NCI-H187 treated with DMSO at 0.1 percent for 48 hours (cell line): ENCODE measurements at regions not wholly inside any gene's neighbourhood (a gene's known extent, or its start where the extent isn't known, plus 50 kb on each side); places are given as distances from the start of the nearest gene placed in this dataset.

ENCODE experiments used
- DNase-seq: peaks from one replicate; lab custom pipeline; 2025; lab: John Stamatoyannopoulos, UW

GRCh38 chr4:123747016-123747415 lies 350.4 kb downstream of the SPRY1 start:
- no peak for DNase-seq

GRCh38 chr4:123748806-123749205 lies 352.2 kb downstream of the SPRY1 start:
- DNase-seq, result no peak

- DNase-seq, result no peak
Observed at GRCh38 chr4:123749383-123749782, 352.8 kb downstream of the SPRY1 start.

- no peak for DNase-seq
Observed at GRCh38 chr4:123750044-123750443, 353.4 kb downstream of the SPRY1 start.

- DNase-seq, result no peak
Observed at GRCh38 chr4:123755655-123756054, 359.1 kb downstream of the SPRY1 start.

GRCh38 chr4:123767806-123768205 lies 371.2 kb downstream of the SPRY1 start:
- no peak for DNase-seq

- no peak for DNase-seq
Observed at GRCh38 chr4:123770884-123771283, 374.3 kb downstream of the SPRY1 start.

- no peak for DNase-seq
Observed at GRCh38 chr4:123776267-123776666, 379.7 kb downstream of the SPRY1 start.

- no peak for DNase-seq
Observed at GRCh38 chr4:123777373-123777772, 380.8 kb downstream of the SPRY1 start.

GRCh38 chr4:123783151-123783790 lies 386.7 kb downstream of the SPRY1 start:
- no peak for DNase-seq

GRCh38 chr4:123783921-123784320 lies 387.3 kb downstream of the SPRY1 start:
- DNase-seq, result no peak

- no peak for DNase-seq
Observed at GRCh38 chr4:123784626-123785025, 388.0 kb downstream of the SPRY1 start.

- no peak for DNase-seq
Observed at GRCh38 chr4:123785538-123785937, 388.9 kb downstream of the SPRY1 start.

- no peak for DNase-seq
Observed at GRCh38 chr4:123786163-123786915, 389.7 kb downstream of the SPRY1 start.

GRCh38 chr4:123786920-123787319 lies 390.3 kb downstream of the SPRY1 start:
- DNase-seq, result no peak

GRCh38 chr4:123787512-123788080 lies 391.0 kb downstream of the SPRY1 start:
- no peak for DNase-seq

GRCh38 chr4:123788577-123788976 lies 392.0 kb downstream of the SPRY1 start:
- no peak for DNase-seq

- no peak for DNase-seq
Observed at GRCh38 chr4:123790681-123791080, 394.1 kb downstream of the SPRY1 start.

- DNase-seq, result no peak
Observed at GRCh38 chr4:123802082-123802645, 405.6 kb downstream of the SPRY1 start.

GRCh38 chr4:123802933-123803332 lies 406.3 kb downstream of the SPRY1 start:
- no peak for DNase-seq

GRCh38 chr4:123804196-123804721 lies 407.7 kb downstream of the SPRY1 start:
- no peak for DNase-seq

GRCh38 chr4:123806056-123806455 lies 409.5 kb downstream of the SPRY1 start:
- no peak for DNase-seq

GRCh38 chr4:123807187-123807586 lies 410.6 kb downstream of the SPRY1 start:
- no peak for DNase-seq
